Tibial artery (tissue), 4 donors: ENCODE measurements at regions not wholly inside any gene's neighbourhood (a gene's known extent, or its start where the extent isn't known, plus 50 kb on each side); places are given as distances from the start of the nearest gene placed in this dataset.

Experiments
- DNase-seq, 2 donors: peaks; one replicate each; pipeline ENCODE4 v3.0.0-alpha.2; 2019
- H3K27ac ChIP-seq, 2 donors: fragments of 200-600 bp; sonication (generic) in 1 of 2; 1 replicate in 1 of 2; 2 replicates in 1 of 2; pipeline ENCODE4 v1.5.1; 2018 to 2019; ENCODE audit warnings: mild to moderate bottlenecking in 1 of 2
- H3K27me3 ChIP-seq, 2 donors: fragments of 200-600 bp; sonication (generic) in 1 of 2; one replicate each; pipeline versions ENCODE4 v1.5.1 to v1.6.0; 2016 to 2019
- H3K36me3 ChIP-seq, 3 donors: fragments of 200-600 bp; sonication (generic) in 2 of 3; one replicate each; pipeline ENCODE4 v1.5.1; 2016 to 2019; ENCODE audit warnings: mild to moderate bottlenecking in 2 of 3
- H3K4me1 ChIP-seq, 4 donors: fragments of 200-600 bp; sonication (generic) in 2 of 4; 1 replicate in 3 of 4; 2 replicates in 1 of 4; pipeline ENCODE4 v1.5.1; 2016 to 2019
- H3K4me3 ChIP-seq, 2 donors: fragments of 200-600 bp; sonication (generic) in 1 of 2; 1 replicate in 1 of 2; 2 replicates in 1 of 2; pipeline ENCODE4 v1.5.1; 2018 to 2019; ENCODE audit warnings: mild to moderate bottlenecking in 2 of 2
- H3K9me3 ChIP-seq, 3 donors: fragments of 200-600 bp; sonication (generic) in 1 of 3; one replicate each; pipeline ENCODE4 v1.5.1; 2016 to 2019
- intact Hi-C: fragments of 100-400 bp; cut with DNase I; formaldehyde crosslinking; loops from one replicate; pipeline ENCODE4 v1.15.0; 2023; ENCODE audit warnings: low total_unique reads
- TF ChIP-seq, protein P1 (sequence below), 2 experiments: fragments of 200-600 bp in 1 of 2; fragments of 450-650 bp in 1 of 2; IDR thresholded peaks; one replicate each; pipeline ENCODE4 v1.5.1; 2017 to 2019; ENCODE audit warnings: antibody characterized with exemption in 2 of 2, mild to moderate bottlenecking in 1 of 2, moderate library complexity in 1 of 2

DNA sequence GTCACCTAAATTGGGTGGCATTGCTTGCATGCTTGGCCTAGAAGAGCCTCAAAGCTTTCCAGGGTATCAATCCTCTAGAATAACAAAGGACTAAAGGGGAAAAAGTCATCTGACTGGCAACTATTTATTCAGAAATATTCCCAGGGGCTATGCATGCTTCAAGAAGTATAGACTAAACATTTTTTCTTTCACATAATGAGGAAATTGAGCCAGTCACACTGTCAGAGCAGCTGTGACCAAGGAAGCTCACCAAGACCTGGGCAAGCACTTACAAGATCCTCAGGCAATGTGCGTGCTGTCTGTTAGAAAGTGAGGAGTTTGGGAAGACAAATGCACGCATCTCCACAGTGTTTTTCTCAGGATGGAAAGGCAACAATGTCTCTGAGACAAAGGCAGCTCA, 747.2 kb downstream of the DIAPH3 start:
- Histone ChIP-seq H3K4me3 (no peak overlapping the region), H3K9me3 (no peaks in the 10 kb centered on the region), H3K27ac (no peak overlapping the region), H3K4me1 (no peaks in the 10 kb centered on the region), H3K27me3 (no peaks in the 10 kb centered on the region), H3K36me3 (no peaks in the 10 kb centered on the region)
- no peak for DNase-seq
- TF ChIP-seq, protein P1, sequence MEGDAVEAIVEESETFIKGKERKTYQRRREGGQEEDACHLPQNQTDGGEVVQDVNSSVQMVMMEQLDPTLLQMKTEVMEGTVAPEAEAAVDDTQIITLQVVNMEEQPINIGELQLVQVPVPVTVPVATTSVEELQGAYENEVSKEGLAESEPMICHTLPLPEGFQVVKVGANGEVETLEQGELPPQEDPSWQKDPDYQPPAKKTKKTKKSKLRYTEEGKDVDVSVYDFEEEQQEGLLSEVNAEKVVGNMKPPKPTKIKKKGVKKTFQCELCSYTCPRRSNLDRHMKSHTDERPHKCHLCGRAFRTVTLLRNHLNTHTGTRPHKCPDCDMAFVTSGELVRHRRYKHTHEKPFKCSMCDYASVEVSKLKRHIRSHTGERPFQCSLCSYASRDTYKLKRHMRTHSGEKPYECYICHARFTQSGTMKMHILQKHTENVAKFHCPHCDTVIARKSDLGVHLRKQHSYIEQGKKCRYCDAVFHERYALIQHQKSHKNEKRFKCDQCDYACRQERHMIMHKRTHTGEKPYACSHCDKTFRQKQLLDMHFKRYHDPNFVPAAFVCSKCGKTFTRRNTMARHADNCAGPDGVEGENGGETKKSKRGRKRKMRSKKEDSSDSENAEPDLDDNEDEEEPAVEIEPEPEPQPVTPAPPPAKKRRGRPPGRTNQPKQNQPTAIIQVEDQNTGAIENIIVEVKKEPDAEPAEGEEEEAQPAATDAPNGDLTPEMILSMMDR (IDR thresholded peaks at IDR 0.05) = no peak
- intact Hi-C loops = no loop called here

DNA sequence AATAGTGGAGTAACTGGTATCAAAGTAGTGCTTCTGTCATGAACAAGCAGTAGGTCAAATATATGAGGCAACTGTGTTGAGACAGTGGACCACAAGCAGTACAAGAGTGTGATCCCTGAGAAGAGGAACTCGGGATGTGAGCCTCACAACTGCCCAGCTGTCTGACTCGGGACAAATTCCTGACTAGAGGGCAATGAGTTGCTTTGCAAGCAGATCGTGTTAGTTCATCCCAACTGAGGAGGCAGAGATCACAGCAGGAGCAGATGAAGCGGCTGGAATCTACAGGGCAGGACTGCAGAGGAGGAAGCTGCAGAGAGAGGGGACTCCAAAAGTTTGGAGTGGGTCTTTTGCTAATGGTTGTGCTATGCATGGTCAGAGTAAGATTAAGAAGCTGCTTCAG, 741.1 kb downstream of the DIAPH3 start:
- Histone ChIP-seq H3K4me1 (peaks cover 0 to 14% (median 0%) of the 10 kb centered on the region in 4 donors), H3K27me3 (no peaks in the 10 kb centered on the region), H3K4me3 (no peak overlapping the region), H3K36me3 (no peaks in the 10 kb centered on the region), H3K27ac (no peak overlapping the region), H3K9me3 (no peaks in the 10 kb centered on the region)
- intact Hi-C loops = no loop called here
- TF ChIP-seq, protein P1 (IDR thresholded peaks at IDR 0.05) = no peak
- no peak for DNase-seq

DNA sequence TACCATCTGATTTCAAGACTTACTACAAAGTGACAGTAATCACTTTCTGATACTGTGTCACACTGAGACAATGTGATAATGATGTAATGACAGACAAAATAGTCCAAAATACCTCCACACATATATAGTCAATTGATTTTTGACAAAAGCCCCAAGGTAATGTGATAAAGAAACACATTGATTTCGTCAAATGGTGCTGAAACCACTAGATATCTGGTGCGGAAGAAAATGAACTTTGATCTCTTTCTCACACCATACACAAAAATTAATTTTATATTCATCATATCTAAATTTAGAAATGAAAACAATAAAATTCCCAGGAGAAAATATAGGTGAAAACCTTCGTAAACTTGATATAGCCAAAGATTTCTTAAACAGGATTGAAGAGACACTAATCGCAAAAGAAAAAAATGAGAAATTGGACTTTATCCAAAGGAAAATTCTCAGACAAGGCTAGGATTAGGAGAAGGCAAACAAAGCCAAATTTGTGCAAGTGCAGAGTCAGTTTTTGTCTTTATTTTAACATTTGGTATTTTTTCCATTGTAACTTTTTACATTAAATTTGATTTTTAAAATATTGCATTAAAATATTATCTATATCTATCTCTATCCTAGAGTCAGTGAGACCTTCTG, 739.9 kb downstream of the DIAPH3 start:
- no peak overlapping the region for H3K27ac ChIP-seq

DNA sequence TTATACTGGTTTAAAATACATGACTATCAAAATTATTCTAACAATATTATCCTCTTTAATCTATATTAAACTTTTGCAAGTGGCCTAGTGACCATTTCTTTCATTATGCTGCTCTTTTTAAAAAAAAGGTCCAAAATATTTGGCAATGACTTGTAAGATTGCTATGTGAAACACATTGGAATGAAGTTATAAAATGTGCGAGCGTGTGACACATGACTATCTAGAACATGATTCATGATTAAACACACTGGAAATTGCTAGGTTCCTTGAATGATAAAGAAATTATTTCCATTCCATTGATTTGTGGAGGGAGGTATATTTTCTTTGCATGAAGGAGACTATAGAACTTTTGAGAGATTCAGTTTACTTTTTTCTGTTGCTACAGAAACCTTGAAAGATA, 739.1 kb downstream of the DIAPH3 start:
- H3K9me3 ChIP-seq = no peaks in the 10 kb centered on the region
- no peak overlapping the region for H3K4me3 ChIP-seq
- no peaks in the 10 kb centered on the region for H3K36me3 ChIP-seq
- DNase-seq = no peak
- H3K4me1 ChIP-seq = peaks cover 0 to 14% (median 0%) of the 10 kb centered on the region in 4 donors
- intact Hi-C loops = no loop called here
- H3K27me3 ChIP-seq = no peaks in the 10 kb centered on the region
- H3K27ac ChIP-seq = no peak overlapping the region
- TF ChIP-seq, protein P1 (IDR thresholded peaks at IDR 0.05) = no peak

More for the DNA sequence above, 739.9 kb downstream of the DIAPH3 start:
- peaks cover 0 to 14% (median 0%) of the 10 kb centered on the region in 4 donors for H3K4me1 ChIP-seq
- intact Hi-C loops = no loop called here
- no peaks in the 10 kb centered on the region for H3K36me3 ChIP-seq
- no peak overlapping the region for H3K4me3 ChIP-seq
- H3K9me3 ChIP-seq = no peaks in the 10 kb centered on the region
- no peaks in the 10 kb centered on the region for H3K27me3 ChIP-seq
- no peak for DNase-seq
- TF ChIP-seq, protein P1 (IDR thresholded peaks at IDR 0.05) = no peak

DNA sequence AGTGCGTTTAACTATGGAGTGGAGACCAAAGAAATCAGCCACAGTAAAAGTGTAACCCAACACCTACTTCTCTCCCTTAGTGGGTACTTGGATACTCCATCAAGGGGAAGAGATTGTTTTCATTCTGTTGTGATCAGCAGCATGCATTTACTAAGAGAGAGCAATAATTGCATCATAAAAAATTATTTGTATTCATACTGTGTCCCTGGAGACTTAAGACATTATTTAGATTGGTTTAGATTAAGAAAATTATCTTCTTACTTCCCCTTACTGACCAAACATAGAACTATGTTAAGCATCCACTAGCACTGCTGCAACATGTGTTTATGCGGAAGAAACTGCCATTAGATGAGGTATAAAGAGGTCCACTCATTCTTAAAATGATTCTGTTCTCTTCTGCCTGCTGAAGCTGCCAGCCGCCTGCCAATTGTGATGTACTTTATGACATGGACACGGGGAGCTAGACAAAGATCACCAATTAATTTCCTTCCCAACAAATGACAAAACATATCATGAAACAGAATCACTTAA, 738.5 kb downstream of the DIAPH3 start:
- Histone ChIP-seq H3K27me3 (no peaks in the 10 kb centered on the region), H3K4me1 (peaks cover 0 to 14% (median 0%) of the 10 kb centered on the region in 4 donors), H3K4me3 (no peak overlapping the region), H3K36me3 (no peaks in the 10 kb centered on the region), H3K9me3 (no peaks in the 10 kb centered on the region), H3K27ac (no peak overlapping the region)
- intact Hi-C loops = no loop called here
- DNase-seq = no peak
- TF ChIP-seq, protein P1 (IDR thresholded peaks at IDR 0.05) = no peak
